Fibroblast of skin of scalp (primary cell): ENCODE measurements at regions not wholly inside any gene's neighbourhood (a gene's known extent, or its start where the extent isn't known, plus 50 kb on each side); places are given as distances from the start of the nearest gene placed in this dataset.

Experiments
- DNase-seq: peaks from one replicate; pipeline ENCODE4 v3.0.0-alpha.2; 2013

- DNase-seq, result no peak
These were observed 65.4 kb downstream of the UBIAD1 start for GRCh38 chr1:11338284-11338924.

- DNase-seq, result no peak
These were observed 66.6 kb downstream of the UBIAD1 start for GRCh38 chr1:11339346-11340232.

- DNase-seq, result no peak
These were observed 67.2 kb downstream of the UBIAD1 start for GRCh38 chr1:11340233-11340632.

- DNase-seq, result no peak
These were observed 69.0 kb downstream of the UBIAD1 start for GRCh38 chr1:11341901-11342552.

GRCh38 chr1:11342621-11343032 lies 69.6 kb downstream of the UBIAD1 start:
- no peak for DNase-seq

- DNase-seq, result no peak
These were observed 73.1 kb downstream of the UBIAD1 start for GRCh38 chr1:11345971-11346715.

- peak; percentile 6 for DNase-seq
These were observed 77.3 kb downstream of the UBIAD1 start for GRCh38 chr1:11350265-11350664.

GRCh38 chr1:11352058-11352715 lies 79.2 kb downstream of the UBIAD1 start:
- DNase-seq, result no peak

GRCh38 chr1:11352816-11353799 lies 80.1 kb downstream of the UBIAD1 start:
- DNase-seq, result no peak

GRCh38 chr1:11354893-11355553 lies 82.0 kb downstream of the UBIAD1 start:
- DNase-seq, result no peak

GRCh38 chr1:11355559-11356475 lies 82.8 kb downstream of the UBIAD1 start:
- no peak for DNase-seq

- DNase-seq, result no peak
These were observed 84.3 kb downstream of the UBIAD1 start for GRCh38 chr1:11357276-11357675.

- no peak for DNase-seq
These were observed 86.0 kb downstream of the UBIAD1 start for GRCh38 chr1:11358984-11359383.

- no peak for DNase-seq
These were observed 89.6 kb downstream of the UBIAD1 start for GRCh38 chr1:11362547-11363021.

- DNase-seq, result no peak
These were observed 91.2 kb downstream of the UBIAD1 start for GRCh38 chr1:11364170-11364569.

GRCh38 chr1:11365744-11366387 lies 92.9 kb downstream of the UBIAD1 start:
- no peak for DNase-seq

- DNase-seq, result no peak
These were observed 100.3 kb downstream of the UBIAD1 start for GRCh38 chr1:11373029-11373894.
